Activated T-helper 2 cell treated with anti-CD3 and anti-CD28 coated beads, Interferon-gamma antibody, Interleukin-2, Interleukin-4, amounts not matched to agents 10 μg/mL and 5 μg/mL and 100 μg/mL, durations not matched to agents 14 hours and 24 hours and 36 hours (primary cell): ENCODE measurements at regions not wholly inside any gene's neighbourhood (a gene's known extent, or its start where the extent isn't known, plus 50 kb on each side); places are given as distances from the start of the nearest gene placed in this dataset.
"Not testable (repeated sequence)": the region's sequence is repeated elsewhere in the genome, so short reads cannot be mapped to it uniquely, and the experiment has no call there.

Experiments used
- DNase-seq: peaks from one replicate; pipeline ENCODE4 v3.0.0; 2021; ENCODE audit warnings: low spot score
- H3K27ac Mint-ChIP-seq: one replicate; pipeline ENCODE4 v1.8.0; 2021; ENCODE audit warnings: mixed read lengths
- H3K27me3 Mint-ChIP-seq: one replicate; pipeline ENCODE4 v1.8.0; 2021; ENCODE audit warnings: low read depth, mixed read lengths
- H3K36me3 Mint-ChIP-seq: one replicate; pipeline ENCODE4 v1.8.0; 2021; ENCODE audit warnings: low read depth, mixed read lengths
- H3K4me1 Mint-ChIP-seq: one replicate; pipeline ENCODE4 v1.8.0; 2021; ENCODE audit warnings: low read depth, mixed read lengths
- H3K4me3 Mint-ChIP-seq: one replicate; pipeline ENCODE4 v1.8.0; 2021; ENCODE audit warnings: low read depth, mild to moderate bottlenecking, moderate library complexity, mixed read lengths
- H3K9me3 Mint-ChIP-seq: one replicate; pipeline ENCODE4 v1.8.0; 2021; ENCODE audit warnings: mixed read lengths
- intact Hi-C: fragments of 100-400 bp; cut with micrococcal nuclease; formaldehyde crosslinking; loops from one replicate; pipeline ENCODE4 v1.15.1; 2023

DNA sequence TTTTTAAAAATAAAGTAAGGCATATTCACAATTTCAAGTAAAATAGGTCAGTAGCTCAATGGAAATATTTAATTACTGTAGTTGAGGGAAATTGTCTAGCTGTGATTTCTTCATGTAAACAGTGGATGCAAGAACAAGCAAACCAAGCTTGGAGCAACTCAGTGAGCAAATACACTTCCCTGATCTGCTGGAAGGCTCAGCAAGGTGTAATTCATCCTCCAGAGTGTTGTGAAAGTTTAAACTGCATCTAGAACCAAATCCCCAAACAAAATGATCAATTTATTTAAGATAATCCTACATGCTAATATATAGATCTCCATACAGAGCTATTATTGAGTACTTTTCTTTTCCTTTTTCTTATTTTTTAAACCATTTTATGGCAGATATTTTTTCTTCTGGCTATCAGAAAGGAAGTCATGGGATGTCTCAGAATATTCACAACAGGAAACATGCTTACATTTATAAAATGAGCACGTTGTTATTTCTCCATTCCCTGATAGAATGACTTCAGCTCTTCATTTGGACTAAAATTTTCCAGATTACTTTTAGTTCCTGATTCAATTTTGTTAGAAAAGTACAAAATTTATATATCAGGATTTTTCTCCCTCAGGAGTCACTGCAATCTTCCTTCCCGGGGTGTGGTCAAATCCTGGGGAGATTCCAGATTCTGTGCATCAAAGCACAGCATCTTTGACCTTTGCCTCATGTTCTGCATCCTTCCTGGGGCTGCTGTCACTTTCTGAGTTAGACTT lies 219.2 kb upstream of the ELL2 start:
- H3K27ac Mint-ChIP-seq: no peak overlapping the region
- intact Hi-C loops: no loop called here
- no peaks in the 10 kb centered on the region for H3K36me3 Mint-ChIP-seq
- H3K4me1 Mint-ChIP-seq: no peaks in the 10 kb centered on the region
- H3K9me3 Mint-ChIP-seq: no peaks in the 10 kb centered on the region
- peaks cover 3% of the 10 kb centered on the region for H3K27me3 Mint-ChIP-seq
- no peak for DNase-seq
- H3K4me3 Mint-ChIP-seq: no peak overlapping the region

- no peak overlapping the region for H3K4me3 Mint-ChIP-seq
- no peak overlapping the region for H3K27ac Mint-ChIP-seq
- no peaks in the 10 kb centered on the region for H3K27me3 Mint-ChIP-seq
- no peaks in the 10 kb centered on the region for H3K9me3 Mint-ChIP-seq
- H3K4me1 Mint-ChIP-seq: peaks cover 3% of the 10 kb centered on the region
- intact Hi-C loops: no loop called here
- H3K36me3 Mint-ChIP-seq: no peaks in the 10 kb centered on the region
- DNase-seq: no peak
These were observed 215.7 kb upstream of the ELL2 start for GRCh38 chr5:96177303-96177869.

- Mint-ChIP-seq H3K27ac (no peak overlapping the region), H3K9me3 (no peaks in the 10 kb centered on the region), H3K4me1 (peaks cover 3% of the 10 kb centered on the region), H3K27me3 (no peaks in the 10 kb centered on the region), H3K4me3 (no peak overlapping the region), H3K36me3 (no peaks in the 10 kb centered on the region)
- DNase-seq: no peak
- intact Hi-C loops: no loop called here
These were observed 214.4 kb upstream of the ELL2 start for GRCh38 chr5:96176022-96176421.

DNA sequence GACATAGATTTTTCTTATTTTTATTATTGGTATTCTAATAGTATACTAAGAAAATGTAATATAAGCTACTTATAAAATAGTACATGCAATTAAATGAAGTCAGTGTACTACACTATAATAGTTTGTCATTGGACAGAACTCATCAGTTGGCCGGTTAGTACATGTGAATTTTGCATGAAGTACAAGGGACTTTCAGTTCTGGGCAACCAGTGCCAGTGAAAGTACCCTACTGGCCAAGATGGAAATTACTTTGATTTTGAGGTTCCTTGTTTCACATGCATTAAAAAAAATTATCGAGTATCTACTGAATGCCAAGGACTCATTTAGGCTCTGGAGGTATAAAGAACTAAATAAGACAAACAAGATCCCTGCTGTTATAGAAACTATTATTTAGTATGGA lies 213.4 kb upstream of the ELL2 start:
- no peaks in the 10 kb centered on the region for H3K27me3 Mint-ChIP-seq
- no peaks in the 10 kb centered on the region for H3K9me3 Mint-ChIP-seq
- no peak overlapping the region for H3K4me3 Mint-ChIP-seq
- no peak for DNase-seq
- no peak overlapping the region for H3K27ac Mint-ChIP-seq
- peaks cover 3% of the 10 kb centered on the region for H3K4me1 Mint-ChIP-seq
- H3K36me3 Mint-ChIP-seq: no peaks in the 10 kb centered on the region
- intact Hi-C loops: no loop called here

GRCh38 chr5:96173366-96173765 lies 211.7 kb upstream of the ELL2 start:
- no peaks in the 10 kb centered on the region for H3K27me3 Mint-ChIP-seq
- H3K9me3 Mint-ChIP-seq: no peaks in the 10 kb centered on the region
- no peaks in the 10 kb centered on the region for H3K36me3 Mint-ChIP-seq
- H3K27ac Mint-ChIP-seq: no peak overlapping the region
- H3K4me1 Mint-ChIP-seq: peaks cover 3% of the 10 kb centered on the region
- no peak overlapping the region for H3K4me3 Mint-ChIP-seq
- no peak for DNase-seq
- intact Hi-C loops: no loop called here

DNA sequence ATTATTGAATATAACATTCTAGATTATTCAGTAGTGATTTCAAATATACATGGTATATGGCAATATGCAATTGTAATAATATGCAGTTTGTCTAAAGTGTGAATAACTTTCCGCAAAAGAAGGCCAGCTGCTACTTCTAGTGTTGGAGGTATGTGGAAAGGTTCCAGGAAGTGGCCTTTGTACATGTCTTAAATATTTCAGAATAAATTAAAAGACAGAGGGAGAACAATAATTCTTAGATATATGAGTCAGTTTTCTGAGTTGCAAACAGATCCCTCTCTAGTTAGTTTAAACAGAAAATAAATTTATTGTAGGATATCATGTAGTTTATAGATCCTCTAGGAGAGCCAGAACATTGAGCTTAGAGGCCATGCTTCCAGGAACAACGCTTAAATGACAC lies 210.8 kb upstream of the ELL2 start:
- Mint-ChIP-seq H3K27me3 (no peaks in the 10 kb centered on the region), H3K4me3 (no peak overlapping the region), H3K9me3 (no peaks in the 10 kb centered on the region), H3K27ac (no peak overlapping the region), H3K36me3 (no peaks in the 10 kb centered on the region), H3K4me1 (peaks cover 3% of the 10 kb centered on the region)
- no peak for DNase-seq
- intact Hi-C loops: no loop called here

DNA sequence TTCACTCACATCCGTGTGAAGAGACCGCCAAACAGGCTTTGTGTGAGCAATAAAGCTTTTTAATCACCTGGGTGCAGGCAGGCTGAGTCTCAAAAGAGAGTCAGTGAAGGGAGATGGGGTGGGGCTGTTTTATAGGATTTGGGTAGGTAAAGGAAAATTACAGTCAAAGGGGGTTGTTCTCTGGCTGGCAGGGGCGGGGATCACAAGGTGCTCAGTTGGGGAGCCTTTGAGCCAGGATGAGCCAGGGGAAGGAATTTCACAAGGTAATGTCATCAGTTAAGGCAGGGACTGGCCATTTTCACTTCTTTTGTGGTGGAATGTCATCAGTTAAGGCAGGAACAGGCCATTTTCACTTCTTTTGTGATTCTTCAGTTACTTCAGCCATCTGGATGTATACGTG lies 210.3 kb upstream of the ELL2 start:
- H3K4me3 Mint-ChIP-seq, H3K9me3 Mint-ChIP-seq, H3K27me3 Mint-ChIP-seq, H3K4me1 Mint-ChIP-seq, H3K36me3 Mint-ChIP-seq, DNase-seq, intact Hi-C loops, H3K27ac Mint-ChIP-seq: not testable (repeated sequence)

GRCh38 chr5:96170481-96171125 lies 209.0 kb upstream of the ELL2 start:
- intact Hi-C loops, H3K4me3 Mint-ChIP-seq, H3K9me3 Mint-ChIP-seq, H3K36me3 Mint-ChIP-seq, H3K27me3 Mint-ChIP-seq, H3K4me1 Mint-ChIP-seq, H3K27ac Mint-ChIP-seq, DNase-seq: not testable (repeated sequence)

GRCh38 chr5:96168833-96169232 lies 207.2 kb upstream of the ELL2 start:
- H3K4me1 Mint-ChIP-seq, H3K27me3 Mint-ChIP-seq, H3K4me3 Mint-ChIP-seq, intact Hi-C loops, DNase-seq, H3K36me3 Mint-ChIP-seq, H3K27ac Mint-ChIP-seq, H3K9me3 Mint-ChIP-seq: not testable (repeated sequence)

- Mint-ChIP-seq H3K4me3 (no peak overlapping the region), H3K27ac (no peak overlapping the region), H3K9me3 (no peaks in the 10 kb centered on the region), H3K27me3 (peaks cover 12% of the 10 kb centered on the region), H3K4me1 (no peaks in the 10 kb centered on the region), H3K36me3 (no peaks in the 10 kb centered on the region)
- intact Hi-C loops: no loop called here
- no peak for DNase-seq
These were observed 197.4 kb upstream of the ELL2 start for GRCh38 chr5:96159043-96159442.

- no peaks in the 10 kb centered on the region for H3K36me3 Mint-ChIP-seq
- H3K27me3 Mint-ChIP-seq: peaks cover 12% of the 10 kb centered on the region
- no peak for DNase-seq
- H3K4me3 Mint-ChIP-seq: no peak overlapping the region
- no peaks in the 10 kb centered on the region for H3K9me3 Mint-ChIP-seq
- no peaks in the 10 kb centered on the region for H3K4me1 Mint-ChIP-seq
- intact Hi-C loops: no loop called here
- no peak overlapping the region for H3K27ac Mint-ChIP-seq
These were observed 196.2 kb upstream of the ELL2 start for GRCh38 chr5:96157841-96158291.

GRCh38 chr5:96157077-96157780 lies 195.6 kb upstream of the ELL2 start:
- no peak overlapping the region for H3K27ac Mint-ChIP-seq
- H3K4me1 Mint-ChIP-seq: no peaks in the 10 kb centered on the region
- no peak for DNase-seq
- peaks cover 12% of the 10 kb centered on the region for H3K27me3 Mint-ChIP-seq
- H3K9me3 Mint-ChIP-seq: no peaks in the 10 kb centered on the region
- H3K36me3 Mint-ChIP-seq: no peaks in the 10 kb centered on the region
- intact Hi-C loops: no loop called here
- H3K4me3 Mint-ChIP-seq: no peak overlapping the region

DNA sequence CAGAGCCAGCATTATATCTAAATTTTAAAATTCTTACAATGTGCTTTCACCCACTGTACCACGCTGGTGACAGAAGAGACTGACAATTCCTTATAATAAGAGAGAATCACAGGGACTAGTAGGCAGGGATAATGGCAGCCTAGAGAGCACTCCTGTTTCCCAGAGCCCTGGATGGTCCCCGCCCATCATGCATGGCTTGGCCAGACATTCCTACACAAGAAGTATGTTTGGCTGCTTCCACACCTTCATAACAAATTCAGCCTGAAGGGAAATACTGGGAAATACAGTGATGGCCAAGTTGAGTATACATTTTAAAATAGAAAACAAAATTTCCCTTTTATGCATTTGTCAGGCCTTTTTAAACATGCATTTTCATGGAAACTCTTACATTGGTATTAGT lies 193.5 kb upstream of the ELL2 start:
- Mint-ChIP-seq H3K4me1 (no peaks in the 10 kb centered on the region), H3K27ac (no peak overlapping the region)
- intact Hi-C loops: no loop called here

More for the DNA sequence above, 193.5 kb upstream of the ELL2 start:
- H3K4me3 Mint-ChIP-seq: no peak overlapping the region
- H3K36me3 Mint-ChIP-seq: no peaks in the 10 kb centered on the region
- peaks cover 3% of the 10 kb centered on the region for H3K27me3 Mint-ChIP-seq
- DNase-seq: no peak
- H3K9me3 Mint-ChIP-seq: no peaks in the 10 kb centered on the region
